ENCODE measurements at regions not wholly inside any gene's neighbourhood (a gene's known extent, or its start where the extent isn't known, plus 50 kb on each side); places are given as distances from the start of the nearest gene placed in this dataset.
"Not testable (repeated sequence)": the region's sequence is repeated elsewhere in the genome, so short reads cannot be mapped to it uniquely, and the experiment has no call there.

- Histone ChIP-seq H3K9me3 (no peaks in the 10 kb centered on the region), H3K36me3 (no peaks in the 10 kb centered on the region), H3K4me3 (no peak overlapping the region), H3K27me3 (no peaks in the 10 kb centered on the region), H3K27ac (no peak overlapping the region), H3K4me1 (no peaks in the 10 kb centered on the region)
- in situ Hi-C loops (cut with MboI; ENCODE audit: low pct_ligation_motif_present in 1 of 4, low pct_unique_long_range_greater_than_20kb in 1 of 4, low sequenced_read_pairs in 3 of 4) = no loop called here
- intact Hi-C loops (cut with DNase I; ENCODE audit: low total_unique reads) = no loop called here
- 75% methylated on average over 8 of the region's 8 CpGs; no CpG with 5 or more reads in 1 of the 2 donors for WGBS, 2 donors (ENCODE audit: low coverage in 1 of 2)
- no peak for TF ChIP-seq POLR2A (IDR thresholded peaks at IDR 0.05)
- no peak for TF ChIP-seq POLR2AphosphoS5 (IDR thresholded peaks at IDR 0.05)
- no peak for TF ChIP-seq CTCF (IDR thresholded peaks at IDR 0.05)
- no peak for TF ChIP-seq EP300 (IDR thresholded peaks at IDR 0.05; ENCODE audit: low read depth)
- no peak for DNase-seq
These were observed 159.9 kb upstream of the FOXD4L5 start for GRCh38 chr9:65444943-65445342.

- DNase-seq; H3K4me1 ChIP-seq; H3K27ac ChIP-seq; H3K4me3 ChIP-seq; in situ Hi-C loops (cut with MboI; ENCODE audit: low pct_ligation_motif_present in 1 of 4, low pct_unique_long_range_greater_than_20kb in 1 of 4, low sequenced_read_pairs in 3 of 4); H3K27me3 ChIP-seq; intact Hi-C loops (cut with DNase I; ENCODE audit: low total_unique reads); H3K36me3 ChIP-seq; H3K9me3 ChIP-seq: not testable (repeated sequence)
- WGBS, 2 donors (ENCODE audit: low coverage in 1 of 2) = 94 to 100% methylated on average over 2 to 12 of the region's 12 CpGs
These were observed 157.1 kb upstream of the FOXD4L5 start for GRCh38 chr9:65442116-65442515.

GRCh38 chr9:65441324-65441920 lies 156.4 kb upstream of the FOXD4L5 start:
- 91% methylated on average over 10 of the region's 10 CpGs; no CpG with 5 or more reads in 1 of the 2 donors for WGBS, 2 donors (ENCODE audit: low coverage in 1 of 2)
- intact Hi-C loops (cut with DNase I; ENCODE audit: low total_unique reads); DNase-seq; H3K27ac ChIP-seq; H3K36me3 ChIP-seq; H3K4me3 ChIP-seq; H3K4me1 ChIP-seq; H3K9me3 ChIP-seq; H3K27me3 ChIP-seq; in situ Hi-C loops (cut with MboI; ENCODE audit: low pct_ligation_motif_present in 1 of 4, low pct_unique_long_range_greater_than_20kb in 1 of 4, low sequenced_read_pairs in 3 of 4): not testable (repeated sequence)

GRCh38 chr9:65437724-65438123 lies 152.7 kb upstream of the FOXD4L5 start:
- Histone ChIP-seq H3K4me1 (no peaks in the 10 kb centered on the region), H3K4me3 (no peak overlapping the region), H3K36me3 (no peaks in the 10 kb centered on the region), H3K27ac (no peak overlapping the region), H3K27me3 (no peaks in the 10 kb centered on the region), H3K9me3 (peaks cover 0 to 5% of the 10 kb centered on the region in 2 donors)
- 63 to 92% methylated on average over 2 of the region's 2 CpGs for WGBS, 2 donors (ENCODE audit: low coverage in 1 of 2)
- TF ChIP-seq POLR2AphosphoS5 (IDR thresholded peaks at IDR 0.05) (no peak), POLR2A (IDR thresholded peaks at IDR 0.05) (no peak), CTCF (IDR thresholded peaks at IDR 0.05) (no peak), EP300 (IDR thresholded peaks at IDR 0.05; ENCODE audit: low read depth) (no peak)
- in situ Hi-C loops (cut with MboI; ENCODE audit: low pct_ligation_motif_present in 1 of 4, low pct_unique_long_range_greater_than_20kb in 1 of 4, low sequenced_read_pairs in 3 of 4) (no loop called here), intact Hi-C loops (cut with DNase I; ENCODE audit: low total_unique reads) (no loop called here)
- no peak for DNase-seq

- in situ Hi-C loops (cut with MboI; ENCODE audit: low pct_ligation_motif_present in 1 of 4, low pct_unique_long_range_greater_than_20kb in 1 of 4, low sequenced_read_pairs in 3 of 4) = no loop called here
- WGBS, 2 donors (ENCODE audit: low coverage in 1 of 2) = 91% methylated on average over 10 of the region's 10 CpGs; no CpG with 5 or more reads in 1 of the 2 donors
- Histone ChIP-seq H3K4me3 (no peak overlapping the region), H3K4me1 (no peaks in the 10 kb centered on the region), H3K27me3 (no peaks in the 10 kb centered on the region), H3K9me3 (peaks cover 0 to 5% of the 10 kb centered on the region in 2 donors), H3K27ac (no peak overlapping the region), H3K36me3 (no peaks in the 10 kb centered on the region)
- no peak for DNase-seq
- intact Hi-C loops (cut with DNase I; ENCODE audit: low total_unique reads) = no loop called here
- TF ChIP-seq EP300 (IDR thresholded peaks at IDR 0.05; ENCODE audit: low read depth) (no peak), POLR2AphosphoS5 (IDR thresholded peaks at IDR 0.05) (no peak), CTCF (IDR thresholded peaks at IDR 0.05) (no peak), POLR2A (IDR thresholded peaks at IDR 0.05) (no peak)
These were observed 150.5 kb upstream of the FOXD4L5 start for GRCh38 chr9:65435464-65435863.
